ENCODE measurements at regions not wholly inside any gene's neighbourhood (a gene's known extent, or its start where the extent isn't known, plus 50 kb on each side); places are given as distances from the start of the nearest gene placed in this dataset.
"Not testable (repeated sequence)": the region's sequence is repeated elsewhere in the genome, so short reads cannot be mapped to it uniquely, and the experiment has no call there.

DNA sequence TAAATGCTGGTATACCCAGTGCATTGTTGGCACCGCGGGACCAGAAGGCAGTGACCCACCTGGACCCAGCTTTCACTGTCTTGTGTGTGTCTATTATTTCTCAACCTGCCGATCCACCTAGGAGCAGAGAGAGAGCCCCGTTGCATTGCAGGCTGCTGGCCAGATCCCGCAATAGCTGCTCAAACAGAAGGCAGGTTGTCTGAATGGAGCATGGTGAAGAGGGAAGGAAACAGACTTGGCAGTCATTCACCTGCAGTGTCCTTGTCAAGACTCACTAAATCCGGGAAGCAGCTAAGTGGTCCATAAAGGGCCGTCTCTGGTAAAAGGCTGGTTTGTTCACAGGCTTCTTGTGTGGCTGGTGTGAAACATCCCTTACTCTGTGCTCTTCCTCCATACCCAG is 552.6 kb upstream of the CDH5 start:
- not testable (repeated sequence) for TF ChIP-seq CTCF (IDR thresholded peaks at IDR 0.05; ENCODE audit: insufficient read depth, low read depth, low read length); EZH2 (IDR thresholded peaks at IDR 0.05; ENCODE audit: insufficient read depth, low read length)
